ENCODE measurements at regions not wholly inside any gene's neighbourhood (a gene's known extent, or its start where the extent isn't known, plus 50 kb on each side); places are given as distances from the start of the nearest gene placed in this dataset.
"Not testable (repeated sequence)": the region's sequence is repeated elsewhere in the genome, so short reads cannot be mapped to it uniquely, and the experiment has no call there.

- no peak for DNase-seq
These were observed 155.2 kb downstream of the BTBD3 start for GRCh38 chr20:12072954-12073264.

GRCh38 chr20:12074111-12074655 is 156.5 kb downstream of the BTBD3 start:
- no peak for DNase-seq

- no peak for DNase-seq
These were observed 158.5 kb downstream of the BTBD3 start for GRCh38 chr20:12076200-12076599.

GRCh38 chr20:12077875-12078274 is 160.2 kb downstream of the BTBD3 start:
- DNase-seq = no peak

GRCh38 chr20:12079490-12079889 is 161.8 kb downstream of the BTBD3 start:
- DNase-seq = no peak

- no peak for DNase-seq
These were observed 165.6 kb downstream of the BTBD3 start for GRCh38 chr20:12083269-12083668.

- no peak for DNase-seq
These were observed 166.8 kb downstream of the BTBD3 start for GRCh38 chr20:12084482-12084881.

GRCh38 chr20:12086359-12086758 is 168.7 kb downstream of the BTBD3 start:
- no peak for DNase-seq

- no peak for DNase-seq
These were observed 173.2 kb downstream of the BTBD3 start for GRCh38 chr20:12090920-12091319.

GRCh38 chr20:12093057-12093796 is 175.5 kb downstream of the BTBD3 start:
- DNase-seq = no peak

- not testable (repeated sequence) for DNase-seq
These were observed 176.1 kb downstream of the BTBD3 start for GRCh38 chr20:12093797-12094190.

- DNase-seq = no peak
These were observed 177.7 kb downstream of the BTBD3 start for GRCh38 chr20:12095180-12095920.

- DNase-seq = no peak
These were observed 180.7 kb downstream of the BTBD3 start for GRCh38 chr20:12098421-12098820.

- no peak for DNase-seq
These were observed 191.2 kb downstream of the BTBD3 start for GRCh38 chr20:12108846-12109245.

- DNase-seq = no peak
These were observed 192.6 kb downstream of the BTBD3 start for GRCh38 chr20:12110274-12110673.

- DNase-seq = no peak
These were observed 193.0 kb downstream of the BTBD3 start for GRCh38 chr20:12110711-12111110.

- DNase-seq = no peak
These were observed 193.9 kb downstream of the BTBD3 start for GRCh38 chr20:12111431-12112088.

- DNase-seq = no peak
These were observed 194.4 kb downstream of the BTBD3 start for GRCh38 chr20:12112089-12112474.

GRCh38 chr20:12112665-12113064 is 195.0 kb downstream of the BTBD3 start:
- no peak for DNase-seq

- DNase-seq = no peak
These were observed 195.4 kb downstream of the BTBD3 start for GRCh38 chr20:12113075-12113467.

- DNase-seq = no peak
These were observed 196.0 kb downstream of the BTBD3 start for GRCh38 chr20:12113468-12114371.

GRCh38 chr20:12129114-12129513 is 211.4 kb downstream of the BTBD3 start:
- not testable (repeated sequence) for DNase-seq

- not testable (repeated sequence) for DNase-seq
These were observed 211.8 kb downstream of the BTBD3 start for GRCh38 chr20:12129532-12129931.
